A549 (cell line): ENCODE measurements at regions not wholly inside any gene's neighbourhood (a gene's known extent, or its start where the extent isn't known, plus 50 kb on each side); places are given as distances from the start of the nearest gene placed in this dataset.

Source experiments
- BHLHE40 ChIP-seq: IDR thresholded peaks from 2 replicates; pipeline ENCODE4 v1.6.1; 2012; ENCODE audit warnings: low read depth, low read length, inconsistent platforms
- CBX2 ChIP-seq: fragments of 200-600 bp; sonication (generic); IDR thresholded peaks from 2 replicates; pipeline ENCODE4 v1.6.1; 2016; ENCODE audit warnings: low read depth, mild to moderate bottlenecking, borderline replicate concordance
- CTCF ChIP-seq: fragments of >200 bp; sonication (Bioruptor Twin); formaldehyde crosslinking; IDR thresholded peaks from 3 replicates; pipeline ENCODE4 v1.5.1; 2016
- EHMT2 ChIP-seq: fragments of 200-600 bp; sonication (generic); IDR thresholded peaks from 2 replicates; pipeline ENCODE4 v1.6.1; 2016; ENCODE audit warnings: antibody characterized with exemption, low read depth, mild to moderate bottlenecking, moderate library complexity
- EP300 ChIP-seq, 2 experiments: fragments of >200 bp; sonication (Bioruptor Twin); formaldehyde crosslinking; IDR thresholded peaks; 2 replicates in 1 of 2; 3 replicates in 1 of 2; pipeline ENCODE4 v1.6.1; 2016 to 2017
- ESRRA ChIP-seq: fragments of 150-350 bp; IDR thresholded peaks from 2 replicates; pipeline ENCODE4 v1.6.1; 2014; ENCODE audit warnings: mild to moderate bottlenecking, low read length, borderline replicate concordance
- JUNB ChIP-seq: fragments of >200 bp; sonication (Bioruptor Twin); formaldehyde crosslinking; IDR thresholded peaks from 2 replicates; pipeline ENCODE4 v1.6.1; 2016
- MAZ ChIP-seq: fragments of 150-350 bp; IDR thresholded peaks from 2 replicates; pipeline ENCODE4 v1.6.1; 2014; ENCODE audit warnings: antibody characterized with exemption, low read depth, low read length, borderline replicate concordance
- NR3C1 ChIP-seq: fragments of >200 bp; sonication (Bioruptor Twin); formaldehyde crosslinking; IDR thresholded peaks from 3 replicates; pipeline ENCODE4 v1.6.1; 2017
- POLR2A ChIP-seq: IDR thresholded peaks from 2 replicates; pipeline ENCODE4 v1.6.1; 2012; ENCODE audit warnings: mild to moderate bottlenecking, low read length
- ZNF302 ChIP-seq: fragments of 250-450 bp; sonication (Bioruptor Pico); IDR thresholded peaks from 2 replicates; pipeline ENCODE4 v1.9.0; 2021; ENCODE audit warnings: inconsistent platforms, mild to moderate bottlenecking, moderate library complexity

GRCh38 chr9:28396058-28396457, 822.8 kb upstream of the C9orf72 start:
- TF ChIP-seq POLR2A, result no peak
- TF ChIP-seq CTCF, result no peak
- no peak for TF ChIP-seq EP300 (IDR thresholded peaks at IDR 0.05)
- no peak for TF ChIP-seq ZNF302 (CRISPR knock-in tag)
- no peak for TF ChIP-seq ESRRA
- no peak for TF ChIP-seq MAZ
- no peak for TF ChIP-seq EHMT2
- no peak for TF ChIP-seq NR3C1
- TF ChIP-seq JUNB, result no peak
- TF ChIP-seq BHLHE40, result no peak
- no peak for TF ChIP-seq CBX2
